ENCODE measurements at regions not wholly inside any gene's neighbourhood (a gene's known extent, or its start where the extent isn't known, plus 50 kb on each side); places are given as distances from the start of the nearest gene placed in this dataset.

- no peak for TF ChIP-seq MEIS2 (IDR thresholded peaks at IDR 0.05; ENCODE audit: partially characterized antibody)
- TF ChIP-seq, protein P1, sequence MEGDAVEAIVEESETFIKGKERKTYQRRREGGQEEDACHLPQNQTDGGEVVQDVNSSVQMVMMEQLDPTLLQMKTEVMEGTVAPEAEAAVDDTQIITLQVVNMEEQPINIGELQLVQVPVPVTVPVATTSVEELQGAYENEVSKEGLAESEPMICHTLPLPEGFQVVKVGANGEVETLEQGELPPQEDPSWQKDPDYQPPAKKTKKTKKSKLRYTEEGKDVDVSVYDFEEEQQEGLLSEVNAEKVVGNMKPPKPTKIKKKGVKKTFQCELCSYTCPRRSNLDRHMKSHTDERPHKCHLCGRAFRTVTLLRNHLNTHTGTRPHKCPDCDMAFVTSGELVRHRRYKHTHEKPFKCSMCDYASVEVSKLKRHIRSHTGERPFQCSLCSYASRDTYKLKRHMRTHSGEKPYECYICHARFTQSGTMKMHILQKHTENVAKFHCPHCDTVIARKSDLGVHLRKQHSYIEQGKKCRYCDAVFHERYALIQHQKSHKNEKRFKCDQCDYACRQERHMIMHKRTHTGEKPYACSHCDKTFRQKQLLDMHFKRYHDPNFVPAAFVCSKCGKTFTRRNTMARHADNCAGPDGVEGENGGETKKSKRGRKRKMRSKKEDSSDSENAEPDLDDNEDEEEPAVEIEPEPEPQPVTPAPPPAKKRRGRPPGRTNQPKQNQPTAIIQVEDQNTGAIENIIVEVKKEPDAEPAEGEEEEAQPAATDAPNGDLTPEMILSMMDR (IDR thresholded peaks at IDR 0.05 in 2 of 3, conservative IDR thresholded peaks at IDR 0.05 in 1 of 3; ENCODE audit: insufficient read depth in 2 of 3, low read depth in 1 of 3, low read length in 3 of 3), result peak; percentile 57 to 71 (median 66)
- no peak for TF ChIP-seq ZNF324 (CRISPR knock-in tag; IDR thresholded peaks at IDR 0.05)
These were observed 169.5 kb upstream of the LYZL1 start for GRCh38 chr10:29119374-29119773.
